A549 (cell line): ENCODE measurements at regions not wholly inside any gene's neighbourhood (a gene's known extent, or its start where the extent isn't known, plus 50 kb on each side); places are given as distances from the start of the nearest gene placed in this dataset.
"Not testable (repeated sequence)": the region's sequence is repeated elsewhere in the genome, so short reads cannot be mapped to it uniquely, and the experiment has no call there.

Experiments used
- EP300 ChIP-seq, 2 experiments: fragments of >200 bp; sonication (Bioruptor Twin); formaldehyde crosslinking; IDR thresholded peaks; 2 replicates in 1 of 2; 3 replicates in 1 of 2; pipeline ENCODE4 v1.6.1; 2016 to 2017
- JUNB ChIP-seq: fragments of >200 bp; sonication (Bioruptor Twin); formaldehyde crosslinking; IDR thresholded peaks from 2 replicates; pipeline ENCODE4 v1.6.1; 2016
- SREBF2 ChIP-seq: fragments of 450-650 bp; IDR thresholded peaks from 2 replicates; pipeline ENCODE4 v1.6.1; 2014; ENCODE audit warnings: mild to moderate bottlenecking, moderate library complexity
- TF ChIP-seq, protein P1 (sequence below): fragments of 200-600 bp; sonication (generic); IDR thresholded peaks from 2 replicates; pipeline ENCODE4 v1.6.1; 2016; ENCODE audit warnings: antibody characterized with exemption, mild to moderate bottlenecking, moderate library complexity
- TF ChIP-seq, protein P2 (sequence below): fragments of >200 bp; sonication (Bioruptor Twin); formaldehyde crosslinking; IDR thresholded peaks from 3 replicates; pipeline ENCODE4 v1.5.1; 2016

DNA sequence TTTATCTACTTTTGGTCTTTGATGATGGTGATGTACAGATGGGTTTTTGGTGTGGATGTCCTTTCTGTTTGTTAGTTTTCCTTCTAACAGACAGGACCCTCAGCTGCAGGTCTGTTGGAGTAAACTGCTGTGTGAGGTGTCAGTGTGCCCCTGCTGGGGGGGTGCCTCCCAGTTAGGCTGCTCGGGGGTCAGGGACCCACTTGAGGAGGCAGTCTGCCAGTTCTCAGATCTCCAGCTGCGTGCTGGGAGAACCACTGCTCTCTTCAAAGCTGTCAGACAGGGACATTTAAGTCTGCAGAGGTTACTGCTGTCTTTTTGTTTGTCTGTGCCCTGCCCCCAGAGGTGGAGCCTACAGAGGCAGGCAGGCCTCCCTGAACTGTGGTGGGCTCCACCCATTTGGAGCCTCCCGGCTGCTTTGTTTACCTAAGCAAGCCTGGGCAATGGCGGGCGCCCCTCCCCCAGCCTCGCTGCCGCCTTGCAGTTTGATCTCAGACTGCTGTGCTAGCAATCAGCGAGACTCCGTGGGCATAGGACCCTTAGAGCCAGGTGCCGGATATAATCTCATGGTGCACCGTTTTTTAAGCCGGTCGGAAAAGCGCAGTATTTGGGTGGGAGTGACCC lies 433.7 kb downstream of the CCSER2 start:
- TF ChIP-seq, protein P1, sequence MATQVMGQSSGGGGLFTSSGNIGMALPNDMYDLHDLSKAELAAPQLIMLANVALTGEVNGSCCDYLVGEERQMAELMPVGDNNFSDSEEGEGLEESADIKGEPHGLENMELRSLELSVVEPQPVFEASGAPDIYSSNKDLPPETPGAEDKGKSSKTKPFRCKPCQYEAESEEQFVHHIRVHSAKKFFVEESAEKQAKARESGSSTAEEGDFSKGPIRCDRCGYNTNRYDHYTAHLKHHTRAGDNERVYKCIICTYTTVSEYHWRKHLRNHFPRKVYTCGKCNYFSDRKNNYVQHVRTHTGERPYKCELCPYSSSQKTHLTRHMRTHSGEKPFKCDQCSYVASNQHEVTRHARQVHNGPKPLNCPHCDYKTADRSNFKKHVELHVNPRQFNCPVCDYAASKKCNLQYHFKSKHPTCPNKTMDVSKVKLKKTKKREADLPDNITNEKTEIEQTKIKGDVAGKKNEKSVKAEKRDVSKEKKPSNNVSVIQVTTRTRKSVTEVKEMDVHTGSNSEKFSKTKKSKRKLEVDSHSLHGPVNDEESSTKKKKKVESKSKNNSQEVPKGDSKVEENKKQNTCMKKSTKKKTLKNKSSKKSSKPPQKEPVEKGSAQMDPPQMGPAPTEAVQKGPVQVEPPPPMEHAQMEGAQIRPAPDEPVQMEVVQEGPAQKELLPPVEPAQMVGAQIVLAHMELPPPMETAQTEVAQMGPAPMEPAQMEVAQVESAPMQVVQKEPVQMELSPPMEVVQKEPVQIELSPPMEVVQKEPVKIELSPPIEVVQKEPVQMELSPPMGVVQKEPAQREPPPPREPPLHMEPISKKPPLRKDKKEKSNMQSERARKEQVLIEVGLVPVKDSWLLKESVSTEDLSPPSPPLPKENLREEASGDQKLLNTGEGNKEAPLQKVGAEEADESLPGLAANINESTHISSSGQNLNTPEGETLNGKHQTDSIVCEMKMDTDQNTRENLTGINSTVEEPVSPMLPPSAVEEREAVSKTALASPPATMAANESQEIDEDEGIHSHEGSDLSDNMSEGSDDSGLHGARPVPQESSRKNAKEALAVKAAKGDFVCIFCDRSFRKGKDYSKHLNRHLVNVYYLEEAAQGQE, result not testable (repeated sequence)
- TF ChIP-seq, protein P2, sequence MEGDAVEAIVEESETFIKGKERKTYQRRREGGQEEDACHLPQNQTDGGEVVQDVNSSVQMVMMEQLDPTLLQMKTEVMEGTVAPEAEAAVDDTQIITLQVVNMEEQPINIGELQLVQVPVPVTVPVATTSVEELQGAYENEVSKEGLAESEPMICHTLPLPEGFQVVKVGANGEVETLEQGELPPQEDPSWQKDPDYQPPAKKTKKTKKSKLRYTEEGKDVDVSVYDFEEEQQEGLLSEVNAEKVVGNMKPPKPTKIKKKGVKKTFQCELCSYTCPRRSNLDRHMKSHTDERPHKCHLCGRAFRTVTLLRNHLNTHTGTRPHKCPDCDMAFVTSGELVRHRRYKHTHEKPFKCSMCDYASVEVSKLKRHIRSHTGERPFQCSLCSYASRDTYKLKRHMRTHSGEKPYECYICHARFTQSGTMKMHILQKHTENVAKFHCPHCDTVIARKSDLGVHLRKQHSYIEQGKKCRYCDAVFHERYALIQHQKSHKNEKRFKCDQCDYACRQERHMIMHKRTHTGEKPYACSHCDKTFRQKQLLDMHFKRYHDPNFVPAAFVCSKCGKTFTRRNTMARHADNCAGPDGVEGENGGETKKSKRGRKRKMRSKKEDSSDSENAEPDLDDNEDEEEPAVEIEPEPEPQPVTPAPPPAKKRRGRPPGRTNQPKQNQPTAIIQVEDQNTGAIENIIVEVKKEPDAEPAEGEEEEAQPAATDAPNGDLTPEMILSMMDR, result not testable (repeated sequence)
- TF ChIP-seq EP300 (IDR thresholded peaks at IDR 0.05); JUNB; SREBF2: not testable (repeated sequence)
